Effector CD8-positive, alpha-beta T cell (primary cell): ENCODE measurements at regions not wholly inside any gene's neighbourhood (a gene's known extent, or its start where the extent isn't known, plus 50 kb on each side); places are given as distances from the start of the nearest gene placed in this dataset.
"Not testable (repeated sequence)": the region's sequence is repeated elsewhere in the genome, so short reads cannot be mapped to it uniquely, and the experiment has no call there.

Experiments
- DNase-seq: peaks from one replicate; lab custom pipeline; 2025; lab: John Stamatoyannopoulos, UW

DNA sequence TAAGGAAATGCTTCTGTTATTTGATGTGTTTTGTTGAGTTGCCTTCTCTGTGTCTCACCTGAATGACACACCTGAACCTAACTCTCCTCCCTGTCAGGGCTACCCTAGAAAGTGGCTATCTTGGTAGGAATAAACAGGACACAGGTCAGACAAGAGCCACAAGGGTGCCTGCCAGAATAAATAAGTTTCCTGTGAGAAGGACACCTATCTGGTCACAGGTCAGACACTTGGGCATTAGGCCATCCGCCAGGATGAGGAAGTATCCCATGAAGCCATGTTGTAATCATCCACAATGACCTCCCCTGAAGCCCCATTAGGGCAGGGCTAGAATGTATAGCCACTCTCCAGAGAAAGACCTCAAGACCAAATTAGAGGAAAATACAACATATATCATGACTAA, 318.8 kb downstream of the ZNF674 start:
- no peak for DNase-seq

- not testable (repeated sequence) for DNase-seq
Measured at GRCh38 chrX:46223499-46223898, 321.7 kb downstream of the ZNF674 start.

- DNase-seq: no peak
Measured at GRCh38 chrX:46220822-46221221, 324.4 kb downstream of the ZNF674 start.

DNA sequence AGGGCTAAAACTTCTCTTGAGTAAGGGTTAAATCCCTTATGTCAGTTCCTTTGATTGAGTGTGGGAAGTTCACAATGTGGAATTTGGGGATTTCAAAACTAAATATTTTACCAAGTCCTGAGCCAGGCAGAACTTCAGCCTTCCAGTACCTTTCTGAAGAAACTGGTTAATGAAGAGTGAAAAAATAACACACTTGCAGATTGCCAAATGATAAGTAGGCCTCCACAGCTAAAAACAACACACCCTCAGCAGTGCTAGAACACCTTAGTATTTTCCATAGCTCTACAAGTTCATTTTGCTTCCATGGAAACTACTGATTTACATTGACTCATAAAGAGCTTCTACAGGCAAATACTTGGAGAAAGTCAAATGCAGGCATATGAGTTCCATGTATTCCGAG, 326.8 kb downstream of the ZNF674 start:
- no peak for DNase-seq

DNA sequence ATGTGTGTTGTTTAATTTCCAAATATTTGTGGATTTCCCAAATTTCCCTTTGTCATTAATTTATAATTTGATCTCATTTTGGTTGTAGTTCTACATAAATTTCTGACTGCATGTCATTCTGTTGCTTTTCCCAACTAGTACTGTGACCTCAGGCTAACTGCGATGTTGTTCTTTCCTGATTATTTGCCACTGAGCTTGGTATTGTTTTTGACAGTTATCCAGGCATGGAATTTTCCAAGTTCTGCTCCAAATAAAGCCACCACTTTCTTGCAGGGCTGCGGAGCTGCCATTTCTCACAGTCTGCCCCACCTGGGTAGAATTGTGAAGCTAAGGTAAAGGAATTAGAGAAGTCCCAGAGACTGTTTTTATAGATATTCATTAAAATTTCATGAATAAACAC, 328.8 kb downstream of the ZNF674 start:
- no peak for DNase-seq

GRCh38 chrX:46211079-46211478, 334.1 kb downstream of the ZNF674 start:
- no peak for DNase-seq

- DNase-seq: no peak
Measured at GRCh38 chrX:46209768-46210167, 335.5 kb downstream of the ZNF674 start.

GRCh38 chrX:46209037-46209436, 336.2 kb downstream of the ZNF674 start:
- DNase-seq: no peak

DNA sequence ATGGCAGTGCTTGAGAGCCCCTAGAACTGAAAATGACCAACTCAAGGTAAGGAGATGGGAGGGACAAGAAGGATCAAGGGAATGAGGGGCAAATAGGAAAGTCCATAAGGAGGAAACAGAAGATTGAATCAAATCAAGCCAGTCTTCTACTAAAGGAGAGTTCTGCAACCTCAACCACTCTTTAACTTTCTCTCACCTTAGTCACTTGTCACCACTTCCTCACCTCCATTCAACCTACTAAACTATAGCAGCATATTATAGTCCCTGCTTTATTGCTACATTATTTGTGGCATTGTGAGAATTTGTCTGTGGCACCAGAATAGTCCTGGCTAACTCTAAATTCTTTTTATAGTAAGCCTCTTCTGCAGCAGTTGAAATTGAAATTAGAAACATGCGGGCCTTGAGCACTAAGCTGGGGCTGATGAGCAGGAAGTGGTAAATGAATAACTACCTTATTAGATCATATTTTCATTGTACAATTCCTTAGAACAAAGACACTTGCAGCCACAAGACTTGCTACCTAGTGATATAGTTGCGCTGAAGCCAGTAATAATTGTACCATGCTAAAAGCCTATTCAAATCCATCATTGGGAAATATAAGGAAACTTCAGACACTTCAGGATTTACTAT, 336.9 kb downstream of the ZNF674 start:
- DNase-seq: no peak

DNA sequence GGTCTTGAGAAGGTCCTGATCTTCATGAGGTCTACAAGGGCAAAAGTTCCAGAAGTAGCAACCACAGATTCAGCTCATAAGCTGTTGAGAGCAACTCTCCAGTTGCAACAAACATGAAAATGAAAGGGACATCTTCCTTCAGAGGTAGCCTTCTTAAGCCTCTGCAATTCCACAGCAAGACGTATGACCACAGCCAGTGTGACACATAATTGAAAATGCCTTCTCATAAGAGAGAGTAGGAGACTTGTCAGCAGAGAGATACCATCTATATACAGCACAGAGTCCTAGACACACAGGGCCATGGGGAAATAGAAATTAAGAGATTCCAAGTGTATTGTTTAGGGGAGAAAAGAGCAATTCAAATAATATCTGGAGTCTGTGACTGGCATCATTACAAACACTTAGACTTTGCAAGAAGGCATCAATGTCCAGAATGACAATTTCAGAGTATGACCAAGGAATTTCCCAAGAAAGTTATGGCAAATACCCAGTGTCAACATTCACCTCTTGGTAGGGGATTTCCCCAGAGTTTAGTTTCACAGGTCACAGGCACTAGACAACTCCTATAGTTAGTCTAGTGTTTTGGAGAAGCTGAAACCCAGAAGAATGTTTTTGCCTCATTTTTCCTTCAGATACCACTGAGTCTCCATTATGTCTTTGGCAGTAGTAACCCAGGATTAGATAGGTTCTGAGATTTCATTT, 340.3 kb downstream of the ZNF674 start:
- DNase-seq: no peak

DNA sequence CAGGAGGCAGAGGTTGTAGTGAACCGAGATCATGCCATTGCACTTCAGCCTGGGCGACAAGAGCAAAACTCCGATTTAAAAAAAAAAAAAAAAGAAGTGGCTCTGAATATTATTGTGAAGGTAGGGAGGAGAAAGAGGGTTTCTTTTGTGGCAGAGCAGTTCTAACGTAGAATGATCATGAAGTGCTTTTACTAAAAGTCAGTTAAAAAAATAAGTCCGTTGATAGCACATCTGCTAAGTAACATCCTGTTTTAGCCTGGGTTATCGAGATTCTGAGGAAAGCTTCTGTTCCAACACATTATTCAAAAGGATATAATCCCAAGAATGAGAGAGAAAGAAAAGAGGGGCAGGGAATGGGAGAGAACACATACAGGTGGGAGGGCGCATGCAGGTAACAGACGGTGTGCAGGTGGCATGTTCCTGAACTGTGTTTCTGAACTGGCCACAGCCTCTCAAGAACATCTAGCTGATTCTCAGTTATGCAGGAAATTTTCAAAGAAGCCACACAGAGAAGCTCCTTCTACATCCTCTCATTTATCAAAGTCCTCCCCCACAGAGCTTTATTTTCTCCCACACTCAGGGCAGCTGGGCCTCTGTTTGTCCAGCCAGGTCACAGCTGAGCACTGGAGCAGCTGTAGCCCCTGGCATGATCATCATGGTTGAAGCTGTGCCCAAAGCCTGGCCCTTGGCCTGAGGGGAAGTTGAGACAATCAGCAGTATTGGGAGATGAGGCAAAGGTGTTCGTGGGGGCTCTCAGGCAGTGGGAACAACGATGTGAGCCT, 342.3 kb downstream of the ZNF674 start:
- no peak for DNase-seq

GRCh38 chrX:46200413-46200812, 344.8 kb downstream of the ZNF674 start:
- DNase-seq: no peak

DNA sequence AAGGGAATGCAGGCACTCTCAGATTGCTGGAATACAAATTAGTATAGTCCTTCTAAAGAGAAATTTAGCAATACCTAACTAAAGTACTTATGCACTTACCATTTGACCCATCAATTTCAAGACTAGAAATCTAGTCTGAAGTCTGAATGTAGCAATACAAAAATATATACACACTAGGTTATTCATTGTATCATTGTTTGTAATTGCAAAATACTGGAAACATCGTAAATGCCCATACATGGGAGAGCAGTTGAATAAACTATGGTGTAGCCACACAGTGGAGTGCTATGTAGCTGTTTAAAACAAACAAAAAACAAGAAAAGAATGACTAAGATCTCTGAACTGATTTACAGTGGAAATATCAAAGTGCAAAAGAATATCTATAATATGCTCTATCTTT, 346.4 kb downstream of the ZNF674 start:
- DNase-seq: no peak

- not testable (repeated sequence) for DNase-seq
Measured at GRCh38 chrX:46186811-46187106, 358.5 kb downstream of the ZNF674 start.

DNA sequence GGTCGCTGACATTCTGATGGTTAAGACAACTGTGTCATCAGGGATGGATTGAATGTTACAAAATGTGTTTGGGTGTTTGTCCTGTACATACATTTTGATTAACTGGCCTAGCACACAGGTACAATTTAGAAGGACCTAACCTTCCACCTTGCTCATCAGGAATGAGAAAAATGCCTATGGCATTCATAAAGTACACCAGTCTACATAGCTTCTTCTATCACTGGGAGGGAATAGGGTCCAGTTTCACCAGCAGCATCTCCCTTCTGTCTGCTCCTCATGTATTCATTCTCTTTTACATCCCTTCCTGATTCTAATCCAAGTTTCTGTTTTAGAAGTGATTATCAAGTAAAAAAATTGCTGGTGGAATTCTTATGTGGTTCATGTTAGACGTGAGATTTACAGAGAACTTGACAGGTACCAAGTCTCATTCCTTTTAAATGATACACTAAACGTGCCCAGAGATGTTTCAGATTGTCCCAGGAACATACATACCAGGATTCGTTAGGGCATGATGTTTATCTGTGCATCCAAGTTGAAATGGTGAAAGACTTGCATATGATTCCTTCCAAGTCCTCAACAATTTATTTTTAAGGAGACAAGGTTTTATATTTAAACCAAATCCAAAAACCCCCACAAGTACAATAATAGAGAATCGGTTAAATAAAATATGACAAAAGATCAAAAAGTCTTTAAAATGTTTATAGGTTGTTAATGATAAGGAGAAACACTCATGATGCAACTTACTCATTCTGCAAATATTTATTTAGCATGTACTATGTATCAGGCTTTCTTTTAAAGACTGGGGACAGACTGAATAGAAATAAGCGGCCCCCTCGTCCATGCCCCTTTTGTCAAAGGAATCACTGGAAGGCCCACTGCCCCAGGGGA, 359.1 kb downstream of the ZNF674 start:
- no peak for DNase-seq

- no peak for DNase-seq
Measured at GRCh38 chrX:46184749-46185148, 360.5 kb downstream of the ZNF674 start.

DNA sequence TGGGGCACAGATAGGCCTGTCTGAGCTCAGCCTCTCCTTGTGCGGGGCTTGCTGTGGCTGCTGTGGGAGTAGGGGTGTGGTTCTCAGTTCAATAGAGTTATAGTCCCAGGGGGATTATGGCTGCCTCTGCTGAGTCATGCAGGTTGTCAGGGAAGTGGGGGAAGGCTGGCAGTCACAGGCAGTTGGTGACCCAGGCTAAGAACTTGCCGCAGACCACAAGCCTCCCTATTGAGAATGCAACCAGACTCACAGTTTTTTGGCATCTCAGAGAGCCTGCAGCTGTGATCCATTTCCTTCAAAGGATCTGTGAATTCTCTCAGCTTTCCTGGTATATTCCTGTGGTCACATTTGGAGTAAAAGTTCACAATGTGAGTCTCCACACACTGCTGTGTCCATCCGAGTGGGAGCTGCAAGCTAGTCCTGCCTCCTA, 364.9 kb downstream of the ZNF674 start:
- no peak for DNase-seq

- DNase-seq: no peak
Measured at GRCh38 chrX:46179748-46180147, 365.5 kb downstream of the ZNF674 start.

DNA sequence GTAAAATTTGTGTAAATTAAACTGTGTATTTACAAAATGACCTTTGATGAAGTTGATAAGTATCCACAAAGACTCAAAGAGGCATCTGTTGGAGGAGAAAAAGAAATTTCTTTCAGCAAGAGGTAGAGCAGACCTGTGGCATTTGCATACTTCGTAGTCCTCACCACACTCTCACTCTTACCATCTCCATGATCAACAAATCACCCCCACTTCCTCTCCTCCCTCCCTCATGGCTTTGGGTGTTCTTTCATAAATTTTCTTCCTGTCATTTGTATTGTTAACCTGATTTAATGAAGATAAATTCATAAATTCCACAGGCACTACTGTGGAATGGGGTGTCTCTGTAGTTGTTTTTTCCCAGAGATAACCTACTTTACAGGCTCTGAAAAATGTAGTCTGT, 366.5 kb downstream of the ZNF674 start:
- DNase-seq: no peak

DNA sequence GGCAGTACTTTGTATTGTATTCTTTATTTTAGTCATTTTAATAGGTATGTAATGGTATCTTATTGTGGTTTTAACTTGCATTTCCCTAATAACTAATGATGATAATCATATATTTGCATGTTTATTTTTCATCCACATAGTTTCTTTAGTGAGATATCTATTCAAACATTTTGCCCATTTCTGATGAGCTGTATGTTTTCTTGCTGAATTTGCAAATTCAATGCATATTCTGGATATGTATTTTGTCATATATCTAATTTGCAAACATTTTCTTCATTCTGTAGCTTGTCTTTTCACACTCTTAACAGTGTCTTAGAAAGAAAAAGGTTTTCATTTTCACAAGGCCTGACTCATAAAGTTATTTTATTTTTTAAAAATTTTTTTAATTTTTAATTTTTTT, 372.1 kb downstream of the ZNF674 start:
- DNase-seq: no peak

GRCh38 chrX:46171457-46171856, 373.8 kb downstream of the ZNF674 start:
- not testable (repeated sequence) for DNase-seq

DNA sequence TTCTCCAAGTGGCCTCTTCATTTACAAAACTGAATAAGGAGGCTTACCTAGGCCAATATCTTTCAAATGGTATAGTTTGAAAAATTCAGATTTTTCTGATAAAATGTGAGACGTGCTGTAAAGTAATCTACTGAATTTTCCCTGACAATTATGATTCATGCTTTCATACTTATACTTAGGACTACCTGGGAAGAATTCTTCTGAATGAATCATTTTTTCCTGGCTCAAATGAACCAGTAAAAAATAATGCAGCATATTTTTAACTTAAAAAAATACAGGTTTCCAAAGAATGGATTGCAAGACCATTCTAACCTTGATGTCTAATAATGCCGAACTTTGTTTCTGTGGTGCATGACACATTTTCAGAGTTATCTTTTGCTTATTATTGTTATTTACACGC, 375.4 kb downstream of the ZNF674 start:
- DNase-seq: no peak
